SK-N-MC (cell line): ENCODE measurements at regions not wholly inside any gene's neighbourhood (a gene's known extent, or its start where the extent isn't known, plus 50 kb on each side); places are given as distances from the start of the nearest gene placed in this dataset.

Source experiments
- EZH2 ChIP-seq: fragments of 200-600 bp; sonication (generic); IDR thresholded peaks from one replicate; pipeline ENCODE4 v1.6.1; 2017; ENCODE audit warnings: antibody characterized with exemption
- POLR2AphosphoS5 ChIP-seq: IDR thresholded peaks from 2 replicates; pipeline ENCODE4 v1.6.1; 2012; ENCODE audit warnings: mild to moderate bottlenecking, low read depth, low read length, borderline replicate concordance

DNA sequence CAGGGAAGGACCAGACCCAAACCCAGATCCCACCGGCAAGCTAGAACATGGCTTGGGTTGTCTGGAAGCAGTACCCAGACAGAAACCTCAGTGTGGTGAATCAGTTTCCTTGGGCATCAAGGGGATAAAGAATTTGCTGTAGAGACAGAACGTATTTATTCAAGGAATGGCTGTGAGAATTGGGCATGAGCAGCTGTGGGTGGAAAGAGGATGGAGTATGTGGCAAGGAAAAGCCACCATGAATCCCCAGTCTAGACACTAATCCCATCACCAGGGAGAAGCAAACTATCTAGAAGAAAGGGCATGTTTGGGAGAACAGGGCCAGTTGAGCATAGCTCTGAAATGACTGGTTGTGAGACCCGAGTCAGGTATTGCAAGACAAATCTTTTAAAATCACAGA is 109.2 kb downstream of the TOMM20 start:
- no peak for TF ChIP-seq EZH2
- TF ChIP-seq POLR2AphosphoS5, result no peak
